Activated CD8-positive, alpha-beta T cell treated with anti-CD3 and anti-CD28 coated beads for 36 hours (primary cell): ENCODE measurements at regions not wholly inside any gene's neighbourhood (a gene's known extent, or its start where the extent isn't known, plus 50 kb on each side); places are given as distances from the start of the nearest gene placed in this dataset.

ENCODE experiments used
- ATAC-seq: fragments of 200-7000 bp; cut with Tn5 transposase; one replicate; pipeline ENCODE4 v1.10.0; 2021; ENCODE audit warnings: mild to moderate bottlenecking, moderate library complexity
- CTCF ChIA-PET: fragments of 350-600 bp; sonication (Branson Sonifier 250); formaldehyde crosslinking; loops from one replicate; lab custom pipeline; 2021; ENCODE audit warnings: antibody characterized with exemption; lab: Charles Lee
- POLR2A ChIA-PET: fragments of 350-600 bp; sonication (Branson Sonifier 250); formaldehyde crosslinking; loops from one replicate; lab custom pipeline; 2021; ENCODE audit warnings: antibody characterized with exemption; lab: Charles Lee
- DNase-seq: peaks from one replicate; pipeline ENCODE4 v3.0.0-alpha.2; 2020
- H3K27ac Mint-ChIP-seq: one replicate; pipeline ENCODE4 v1.8.0; 2021; ENCODE audit warnings: mild to moderate bottlenecking, mixed read lengths
- H3K27me3 Mint-ChIP-seq: one replicate; pipeline ENCODE4 v1.8.0; 2021; ENCODE audit warnings: mixed read lengths
- H3K36me3 Mint-ChIP-seq: one replicate; pipeline ENCODE4 v1.8.0; 2021; ENCODE audit warnings: low read depth, mixed read lengths
- H3K4me1 Mint-ChIP-seq: one replicate; pipeline ENCODE4 v1.8.0; 2021; ENCODE audit warnings: low read depth, mixed read lengths
- H3K4me3 Mint-ChIP-seq: one replicate; pipeline ENCODE4 v1.8.0; 2021; ENCODE audit warnings: mild to moderate bottlenecking, moderate library complexity, mixed read lengths
- H3K9me3 Mint-ChIP-seq: one replicate; pipeline ENCODE4 v1.8.0; 2021; ENCODE audit warnings: mixed read lengths
- CTCF ChIP-seq: fragments of 200-600 bp; IDR thresholded peaks from one replicate; pipeline ENCODE4 v1.8.0; 2022; ENCODE audit warnings: antibody characterized with exemption, mild to moderate bottlenecking
- intact Hi-C: fragments of 100-400 bp; cut with micrococcal nuclease; formaldehyde crosslinking; loops from one replicate; pipeline ENCODE4 v1.10.0; 2022

GRCh38 chr4:180766045-180766444, 1477.2 kb upstream of the TENM3 start:
- no peak for TF ChIP-seq CTCF
- no peaks in the 10 kb centered on the region for H3K27me3 Mint-ChIP-seq
- H3K36me3 Mint-ChIP-seq = no peaks in the 10 kb centered on the region
- no peak overlapping the region for H3K4me3 Mint-ChIP-seq
- DNase-seq (no peak), ATAC-seq (no peak)
- intact Hi-C loops = no loop called here
- no peaks in the 10 kb centered on the region for H3K9me3 Mint-ChIP-seq
- CTCF ChIA-PET = no interaction called here
- H3K27ac Mint-ChIP-seq = no peak overlapping the region
- H3K4me1 Mint-ChIP-seq = no peaks in the 10 kb centered on the region
- POLR2A ChIA-PET = no interaction called here

- ChIA-PET POLR2A (no interaction called here), CTCF (no interaction called here)
- no peaks in the 10 kb centered on the region for H3K27me3 Mint-ChIP-seq
- intact Hi-C loops = no loop called here
- ATAC-seq = no peak
- no peak for TF ChIP-seq CTCF
- H3K4me3 Mint-ChIP-seq = no peak overlapping the region
- no peaks in the 10 kb centered on the region for H3K36me3 Mint-ChIP-seq
- H3K4me1 Mint-ChIP-seq = no peaks in the 10 kb centered on the region
- no peaks in the 10 kb centered on the region for H3K9me3 Mint-ChIP-seq
- no peak for DNase-seq
- H3K27ac Mint-ChIP-seq = no peak overlapping the region
These were observed 1476.1 kb upstream of the TENM3 start for GRCh38 chr4:180766944-180767729.

- no peaks in the 10 kb centered on the region for H3K9me3 Mint-ChIP-seq
- intact Hi-C loops = no loop called here
- H3K36me3 Mint-ChIP-seq = no peaks in the 10 kb centered on the region
- H3K27me3 Mint-ChIP-seq = no peaks in the 10 kb centered on the region
- ATAC-seq (no peak), DNase-seq (no peak)
- H3K4me3 Mint-ChIP-seq = no peak overlapping the region
- H3K27ac Mint-ChIP-seq = no peak overlapping the region
- H3K4me1 Mint-ChIP-seq = no peaks in the 10 kb centered on the region
- no peak for TF ChIP-seq CTCF
- POLR2A ChIA-PET = no interaction called here
- CTCF ChIA-PET = no interaction called here
These were observed 1474.6 kb upstream of the TENM3 start for GRCh38 chr4:180768610-180769009.

- Mint-ChIP-seq H3K27ac (no peak overlapping the region), H3K4me1 (no peaks in the 10 kb centered on the region), H3K9me3 (no peaks in the 10 kb centered on the region), H3K4me3 (no peak overlapping the region), H3K27me3 (no peaks in the 10 kb centered on the region), H3K36me3 (no peaks in the 10 kb centered on the region)
- ATAC-seq (no peak), DNase-seq (no peak)
- ChIA-PET CTCF (no interaction called here), POLR2A (no interaction called here)
- no peak for TF ChIP-seq CTCF
- intact Hi-C loops = no loop called here
These were observed 1473.4 kb upstream of the TENM3 start for GRCh38 chr4:180769791-180770190.

GRCh38 chr4:180770265-180770664, 1472.9 kb upstream of the TENM3 start:
- ATAC-seq (no peak), DNase-seq (no peak)
- Mint-ChIP-seq H3K9me3 (no peaks in the 10 kb centered on the region), H3K36me3 (no peaks in the 10 kb centered on the region), H3K27ac (no peak overlapping the region), H3K27me3 (no peaks in the 10 kb centered on the region), H3K4me1 (no peaks in the 10 kb centered on the region), H3K4me3 (no peak overlapping the region)
- intact Hi-C loops = no loop called here
- ChIA-PET POLR2A (no interaction called here), CTCF (no interaction called here)
- no peak for TF ChIP-seq CTCF
